Activated naive CD4-positive, alpha-beta T cell treated with anti-CD3 and anti-CD28 coated beads, Interleukin-2, amount 50 U/mL, for 24 hours (primary cell): ENCODE measurements at regions not wholly inside any gene's neighbourhood (a gene's known extent, or its start where the extent isn't known, plus 50 kb on each side); places are given as distances from the start of the nearest gene placed in this dataset.
"Not testable (repeated sequence)": the region's sequence is repeated elsewhere in the genome, so short reads cannot be mapped to it uniquely, and the experiment has no call there.

ENCODE experiments used
- H3K27ac Mint-ChIP-seq: one replicate; pipeline ENCODE4 v1.8.0; 2021; ENCODE audit warnings: mild to moderate bottlenecking, mixed read lengths
- H3K27me3 Mint-ChIP-seq: one replicate; pipeline ENCODE4 v1.8.0; 2021; ENCODE audit warnings: mixed read lengths
- H3K36me3 Mint-ChIP-seq: one replicate; pipeline ENCODE4 v1.8.0; 2021; ENCODE audit warnings: mixed read lengths
- H3K4me1 Mint-ChIP-seq: one replicate; pipeline ENCODE4 v1.8.0; 2021; ENCODE audit warnings: mixed read lengths
- H3K4me3 Mint-ChIP-seq: one replicate; pipeline ENCODE4 v1.8.0; 2021; ENCODE audit warnings: mild to moderate bottlenecking, mixed read lengths
- H3K9me3 Mint-ChIP-seq: one replicate; pipeline ENCODE4 v1.8.0; 2021; ENCODE audit warnings: mixed read lengths

- no peaks in the 10 kb centered on the region for H3K36me3 Mint-ChIP-seq
- H3K9me3 Mint-ChIP-seq, result peaks cover 6% of the 10 kb centered on the region
- H3K4me1 Mint-ChIP-seq, result no peaks in the 10 kb centered on the region
- no peak overlapping the region for H3K4me3 Mint-ChIP-seq
- no peak overlapping the region for H3K27ac Mint-ChIP-seq
- peaks cover 9% of the 10 kb centered on the region for H3K27me3 Mint-ChIP-seq
These were observed 286.6 kb downstream of the LIG4 start for GRCh38 chr13:107928762-107929161.

- H3K4me3 Mint-ChIP-seq, result no peak overlapping the region
These were observed 287.8 kb downstream of the LIG4 start for GRCh38 chr13:107927557-107927956.

GRCh38 chr13:107926515-107926914 is 288.8 kb downstream of the LIG4 start:
- not testable (repeated sequence) for H3K27ac Mint-ChIP-seq, H3K36me3 Mint-ChIP-seq, H3K4me3 Mint-ChIP-seq, H3K9me3 Mint-ChIP-seq, H3K4me1 Mint-ChIP-seq, H3K27me3 Mint-ChIP-seq

More at GRCh38 chr13:107927557-107927956, 287.8 kb downstream of the LIG4 start:
- Mint-ChIP-seq H3K4me1 (no peaks in the 10 kb centered on the region), H3K27me3 (peaks cover 9% of the 10 kb centered on the region), H3K36me3 (no peaks in the 10 kb centered on the region), H3K27ac (no peak overlapping the region), H3K9me3 (peaks cover 6% of the 10 kb centered on the region)

- not testable (repeated sequence) for H3K36me3 Mint-ChIP-seq, H3K27me3 Mint-ChIP-seq, H3K4me1 Mint-ChIP-seq, H3K27ac Mint-ChIP-seq, H3K4me3 Mint-ChIP-seq, H3K9me3 Mint-ChIP-seq
These were observed 298.4 kb downstream of the LIG4 start for GRCh38 chr13:107916902-107917301.

GRCh38 chr13:107912745-107913144 is 302.6 kb downstream of the LIG4 start:
- no peak overlapping the region for H3K4me3 Mint-ChIP-seq
- H3K36me3 Mint-ChIP-seq, result peaks cover 2% of the 10 kb centered on the region
- peaks cover 5% of the 10 kb centered on the region for H3K9me3 Mint-ChIP-seq
- H3K27ac Mint-ChIP-seq, result no peak overlapping the region
- H3K4me1 Mint-ChIP-seq, result no peaks in the 10 kb centered on the region
- no peaks in the 10 kb centered on the region for H3K27me3 Mint-ChIP-seq

- peaks cover 3% of the 10 kb centered on the region for H3K9me3 Mint-ChIP-seq
- H3K36me3 Mint-ChIP-seq, result peaks cover under 1% of the 10 kb centered on the region
- H3K27ac Mint-ChIP-seq, result no peak overlapping the region
- no peak overlapping the region for H3K4me3 Mint-ChIP-seq
- no peaks in the 10 kb centered on the region for H3K4me1 Mint-ChIP-seq
- H3K27me3 Mint-ChIP-seq, result no peaks in the 10 kb centered on the region
These were observed 308.1 kb downstream of the LIG4 start for GRCh38 chr13:107907065-107907805.

GRCh38 chr13:107906131-107906530 is 309.2 kb downstream of the LIG4 start:
- Mint-ChIP-seq H3K4me3 (no peak overlapping the region), H3K4me1 (no peaks in the 10 kb centered on the region), H3K36me3 (no peaks in the 10 kb centered on the region), H3K9me3 (no peaks in the 10 kb centered on the region), H3K27ac (no peak overlapping the region), H3K27me3 (no peaks in the 10 kb centered on the region)

- Mint-ChIP-seq H3K27me3 (no peaks in the 10 kb centered on the region), H3K36me3 (no peaks in the 10 kb centered on the region), H3K4me3 (no peak overlapping the region), H3K27ac (no peak overlapping the region), H3K4me1 (no peaks in the 10 kb centered on the region), H3K9me3 (no peaks in the 10 kb centered on the region)
These were observed 313.3 kb downstream of the LIG4 start for GRCh38 chr13:107901996-107902562.

- H3K9me3 Mint-ChIP-seq, result no peaks in the 10 kb centered on the region
- no peak overlapping the region for H3K4me3 Mint-ChIP-seq
- no peaks in the 10 kb centered on the region for H3K4me1 Mint-ChIP-seq
- H3K36me3 Mint-ChIP-seq, result no peaks in the 10 kb centered on the region
- no peak overlapping the region for H3K27ac Mint-ChIP-seq
- H3K27me3 Mint-ChIP-seq, result no peaks in the 10 kb centered on the region
These were observed 314.1 kb downstream of the LIG4 start for GRCh38 chr13:107901230-107901629.

- H3K36me3 Mint-ChIP-seq, result no peaks in the 10 kb centered on the region
- H3K9me3 Mint-ChIP-seq, result no peaks in the 10 kb centered on the region
- H3K27ac Mint-ChIP-seq, result no peak overlapping the region
- H3K4me1 Mint-ChIP-seq, result no peaks in the 10 kb centered on the region
- no peaks in the 10 kb centered on the region for H3K27me3 Mint-ChIP-seq
- H3K4me3 Mint-ChIP-seq, result no peak overlapping the region
These were observed 314.6 kb downstream of the LIG4 start for GRCh38 chr13:107900775-107901174.

- no peaks in the 10 kb centered on the region for H3K27me3 Mint-ChIP-seq
- no peaks in the 10 kb centered on the region for H3K4me1 Mint-ChIP-seq
- no peak overlapping the region for H3K27ac Mint-ChIP-seq
- H3K9me3 Mint-ChIP-seq, result peaks cover 5% of the 10 kb centered on the region
- H3K36me3 Mint-ChIP-seq, result no peaks in the 10 kb centered on the region
- no peak overlapping the region for H3K4me3 Mint-ChIP-seq
These were observed 329.2 kb downstream of the LIG4 start for GRCh38 chr13:107886118-107886517.

GRCh38 chr13:107884564-107884963 is 330.8 kb downstream of the LIG4 start:
- H3K27ac Mint-ChIP-seq, result no peak overlapping the region
- no peaks in the 10 kb centered on the region for H3K36me3 Mint-ChIP-seq
- H3K4me1 Mint-ChIP-seq, result no peaks in the 10 kb centered on the region
- H3K9me3 Mint-ChIP-seq, result peaks cover 5% of the 10 kb centered on the region
- H3K27me3 Mint-ChIP-seq, result no peaks in the 10 kb centered on the region
- no peak overlapping the region for H3K4me3 Mint-ChIP-seq

GRCh38 chr13:107883561-107884175 is 331.7 kb downstream of the LIG4 start:
- Mint-ChIP-seq H3K4me1 (no peaks in the 10 kb centered on the region), H3K36me3 (no peaks in the 10 kb centered on the region), H3K4me3 (no peak overlapping the region), H3K27ac (no peak overlapping the region), H3K27me3 (no peaks in the 10 kb centered on the region), H3K9me3 (peaks cover 3% of the 10 kb centered on the region)

- no peaks in the 10 kb centered on the region for H3K36me3 Mint-ChIP-seq
- no peak overlapping the region for H3K27ac Mint-ChIP-seq
- H3K27me3 Mint-ChIP-seq, result no peaks in the 10 kb centered on the region
- no peak overlapping the region for H3K4me3 Mint-ChIP-seq
- no peaks in the 10 kb centered on the region for H3K9me3 Mint-ChIP-seq
- no peaks in the 10 kb centered on the region for H3K4me1 Mint-ChIP-seq
These were observed 332.4 kb downstream of the LIG4 start for GRCh38 chr13:107882708-107883560.

- H3K4me3 Mint-ChIP-seq, result no peak overlapping the region
- H3K4me1 Mint-ChIP-seq, result no peaks in the 10 kb centered on the region
- H3K36me3 Mint-ChIP-seq, result no peaks in the 10 kb centered on the region
- H3K9me3 Mint-ChIP-seq, result no peaks in the 10 kb centered on the region
- H3K27ac Mint-ChIP-seq, result no peak overlapping the region
- peaks cover 2% of the 10 kb centered on the region for H3K27me3 Mint-ChIP-seq
These were observed 334.0 kb downstream of the LIG4 start for GRCh38 chr13:107881362-107881761.

- no peak overlapping the region for H3K4me3 Mint-ChIP-seq
- no peaks in the 10 kb centered on the region for H3K36me3 Mint-ChIP-seq
- no peak overlapping the region for H3K27ac Mint-ChIP-seq
- no peaks in the 10 kb centered on the region for H3K9me3 Mint-ChIP-seq
- H3K27me3 Mint-ChIP-seq, result peaks cover 12% of the 10 kb centered on the region
- no peaks in the 10 kb centered on the region for H3K4me1 Mint-ChIP-seq
These were observed 340.9 kb downstream of the LIG4 start for GRCh38 chr13:107874456-107874855.
